ENCODE measurements at regions not wholly inside any gene's neighbourhood (a gene's known extent, or its start where the extent isn't known, plus 50 kb on each side); places are given as distances from the start of the nearest gene placed in this dataset.

DNA sequence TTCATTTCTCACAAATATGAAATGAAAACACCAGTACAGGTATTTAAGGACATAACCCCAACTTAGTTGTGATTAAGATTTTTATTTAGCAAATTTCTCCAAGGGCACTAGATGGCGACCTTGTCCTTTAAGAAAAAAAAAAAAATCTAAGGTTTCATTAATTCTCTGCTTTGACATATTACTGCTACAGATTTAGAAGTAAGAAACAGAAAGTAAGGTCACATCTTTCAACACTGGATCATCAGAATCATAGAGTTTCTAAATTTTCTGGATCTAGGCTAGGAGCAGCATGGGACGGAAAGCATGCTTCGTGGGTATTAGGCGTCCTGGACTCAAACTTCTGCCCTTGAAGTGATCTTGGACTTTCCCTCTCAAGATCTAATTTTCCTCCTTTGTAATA, 85.5 kb upstream of the PRKG1 start:
- TF ChIP-seq CTCF (conservative IDR thresholded peaks at IDR 0.05; ENCODE audit: low read depth, low read length) (peak; percentile 97), EZH2 (IDR thresholded peaks at IDR 0.05; ENCODE audit: low read length, unreplicated experiment) (no peak)

Data from PC-3 (cell line).